Vagina (tissue), 2 donors: ENCODE measurements at regions not wholly inside any gene's neighbourhood (a gene's known extent, or its start where the extent isn't known, plus 50 kb on each side); places are given as distances from the start of the nearest gene placed in this dataset.

Source experiments
- CTCF ChIP-seq, 3 experiments: fragments of 450-650 bp in 2 of 3; fragments of 200-600 bp in 1 of 3; sonication (generic) in 1 of 3; IDR thresholded peaks; one replicate each; pipeline ENCODE4 v1.5.1; 2017 to 2019; ENCODE audit warnings: antibody characterized with exemption in 3 of 3, mild to moderate bottlenecking in 2 of 3, moderate library complexity in 2 of 3
- POLR2A ChIP-seq, 2 donors: fragments of 450-650 bp; IDR thresholded peaks; one replicate each; pipeline ENCODE4 v1.6.1; 2017; ENCODE audit warnings: antibody characterized with exemption in 2 of 2, mild to moderate bottlenecking in 2 of 2, moderate library complexity in 2 of 2
- POLR2AphosphoS5 ChIP-seq, 2 donors: sonication (generic); formaldehyde crosslinking; IDR thresholded peaks; one replicate each; pipeline ENCODE4 v1.9.0; 2017; ENCODE audit warnings: antibody characterized with exemption in 2 of 2, mild to moderate bottlenecking in 2 of 2, low read depth in 1 of 2; ENCODE audit not compliant: insufficient read depth in 1 of 2

GRCh38 chr6:169895926-169896761 lies 144.7 kb downstream of the ERMARD start:
- TF ChIP-seq CTCF (IDR thresholded peaks at IDR 0.05) (no peak), POLR2AphosphoS5 (IDR thresholded peaks at IDR 0.05; ENCODE audit: insufficient read depth in 1 of 2, low read depth in 1 of 2) (no peak), POLR2A (IDR thresholded peaks at IDR 0.05) (no peak)
